ENCODE measurements at regions not wholly inside any gene's neighbourhood (a gene's known extent, or its start where the extent isn't known, plus 50 kb on each side); places are given as distances from the start of the nearest gene placed in this dataset.
"Not testable (repeated sequence)": the region's sequence is repeated elsewhere in the genome, so short reads cannot be mapped to it uniquely, and the experiment has no call there.

- not testable (repeated sequence) for H3K4me3 ChIP-seq (ENCODE audit: severe bottlenecking); H3K27ac ChIP-seq (ENCODE audit: poor library complexity, severe bottlenecking); H3K27me3 ChIP-seq (ENCODE audit: insufficient read depth, poor library complexity, severe bottlenecking); ATAC-seq (ENCODE audit: low read depth); DNase-seq (ENCODE audit: low spot score); H3K9me3 ChIP-seq (ENCODE audit: severe bottlenecking); H3K36me3 ChIP-seq (ENCODE audit: low read depth); H3K4me1 ChIP-seq (ENCODE audit: insufficient read depth, poor library complexity, severe bottlenecking)
These were observed 106.8 kb upstream of the ZNF195 start for GRCh38 chr11:3485737-3486136.

- not testable (repeated sequence) for H3K9me3 ChIP-seq (ENCODE audit: severe bottlenecking); ATAC-seq (ENCODE audit: low read depth); DNase-seq (ENCODE audit: low spot score); H3K27me3 ChIP-seq (ENCODE audit: insufficient read depth, poor library complexity, severe bottlenecking); H3K4me1 ChIP-seq (ENCODE audit: insufficient read depth, poor library complexity, severe bottlenecking); H3K27ac ChIP-seq (ENCODE audit: poor library complexity, severe bottlenecking); H3K36me3 ChIP-seq (ENCODE audit: low read depth)
- peak overlapping the region; percentile 7 for H3K4me3 ChIP-seq (ENCODE audit: severe bottlenecking)
These were observed 98.3 kb upstream of the ZNF195 start for GRCh38 chr11:3476937-3477885.

DNA sequence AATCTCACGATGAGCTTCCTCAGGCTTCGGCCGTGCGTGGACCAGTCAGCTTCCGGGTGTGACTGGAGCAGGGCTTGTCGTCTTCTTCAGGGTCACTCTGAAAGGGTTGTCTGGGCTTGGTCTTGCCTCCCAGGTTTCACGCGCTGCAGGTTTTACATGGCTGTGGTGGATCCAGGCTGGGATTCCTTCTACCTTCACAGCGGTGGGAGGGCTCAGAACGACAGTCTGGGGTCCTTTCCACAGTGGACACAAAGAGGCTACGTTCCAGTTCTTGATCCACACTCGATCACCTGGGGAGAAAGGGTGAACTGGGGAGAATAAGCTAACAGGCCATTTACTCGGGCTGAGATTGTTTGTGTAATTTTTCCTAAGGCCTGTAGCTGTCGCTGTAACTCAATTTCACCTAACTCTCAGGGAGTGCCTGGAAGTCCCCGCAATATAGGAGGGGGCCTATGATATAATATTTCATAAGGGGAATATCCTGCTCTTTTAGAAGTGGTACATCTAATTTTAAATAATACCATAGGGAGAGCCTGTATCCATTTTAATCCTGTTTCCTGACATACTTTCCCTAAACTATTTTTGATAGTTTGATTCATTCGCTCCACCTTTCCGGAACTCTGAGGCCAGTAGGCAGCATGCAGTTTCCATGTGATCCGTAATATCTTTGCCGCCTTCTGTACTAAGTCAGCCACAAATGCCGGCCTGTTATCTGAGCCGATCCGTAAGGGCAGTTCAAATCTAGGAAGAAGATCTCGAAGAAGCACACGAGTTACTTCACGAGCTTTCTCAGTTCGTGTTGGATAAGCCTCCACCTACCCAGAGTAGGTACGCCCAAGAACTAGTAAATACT is 97.4 kb upstream of the ZNF195 start:
- peak; percentile 57 for TF ChIP-seq CTCF (IDR thresholded peaks at IDR 0.05; ENCODE audit: poor library complexity, severe bottlenecking)
- not testable (repeated sequence) for H3K4me1 ChIP-seq (ENCODE audit: insufficient read depth, poor library complexity, severe bottlenecking); H3K9me3 ChIP-seq (ENCODE audit: severe bottlenecking); H3K36me3 ChIP-seq (ENCODE audit: low read depth); DNase-seq (ENCODE audit: low spot score); H3K27ac ChIP-seq (ENCODE audit: poor library complexity, severe bottlenecking); ATAC-seq (ENCODE audit: low read depth); H3K27me3 ChIP-seq (ENCODE audit: insufficient read depth, poor library complexity, severe bottlenecking)
- H3K4me3 ChIP-seq (ENCODE audit: severe bottlenecking): peak overlapping the region; percentile 7

DNA sequence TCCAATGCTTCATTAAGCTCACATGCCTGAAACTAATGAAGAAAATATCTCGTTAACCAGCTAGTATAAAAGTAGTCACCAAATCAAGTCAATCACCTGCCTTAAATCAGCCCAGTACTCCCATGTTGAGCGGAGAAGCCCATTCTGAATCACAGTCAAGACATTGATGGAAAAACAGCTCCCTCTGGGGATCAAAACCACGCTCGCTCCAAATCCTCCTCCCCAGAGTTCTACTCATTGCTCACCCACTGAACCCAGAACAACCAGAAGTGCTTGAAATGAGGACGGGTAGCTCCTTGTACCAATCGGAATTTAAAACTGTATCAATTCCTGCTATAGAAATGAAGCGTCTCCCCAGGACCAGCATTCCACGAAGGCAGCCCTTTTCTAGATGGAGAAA is 90.0 kb upstream of the ZNF195 start:
- not testable (repeated sequence) for H3K27me3 ChIP-seq (ENCODE audit: insufficient read depth, poor library complexity, severe bottlenecking); ATAC-seq (ENCODE audit: low read depth); H3K4me1 ChIP-seq (ENCODE audit: insufficient read depth, poor library complexity, severe bottlenecking); H3K27ac ChIP-seq (ENCODE audit: poor library complexity, severe bottlenecking); H3K4me3 ChIP-seq (ENCODE audit: severe bottlenecking); H3K36me3 ChIP-seq (ENCODE audit: low read depth); H3K9me3 ChIP-seq (ENCODE audit: severe bottlenecking); DNase-seq (ENCODE audit: low spot score)

GRCh38 chr11:3467599-3467998 is 88.7 kb upstream of the ZNF195 start:
- H3K36me3 ChIP-seq (ENCODE audit: low read depth); ATAC-seq (ENCODE audit: low read depth); H3K27me3 ChIP-seq (ENCODE audit: insufficient read depth, poor library complexity, severe bottlenecking); DNase-seq (ENCODE audit: low spot score); H3K27ac ChIP-seq (ENCODE audit: poor library complexity, severe bottlenecking); H3K4me3 ChIP-seq (ENCODE audit: severe bottlenecking); H3K9me3 ChIP-seq (ENCODE audit: severe bottlenecking); H3K4me1 ChIP-seq (ENCODE audit: insufficient read depth, poor library complexity, severe bottlenecking): not testable (repeated sequence)

DNA sequence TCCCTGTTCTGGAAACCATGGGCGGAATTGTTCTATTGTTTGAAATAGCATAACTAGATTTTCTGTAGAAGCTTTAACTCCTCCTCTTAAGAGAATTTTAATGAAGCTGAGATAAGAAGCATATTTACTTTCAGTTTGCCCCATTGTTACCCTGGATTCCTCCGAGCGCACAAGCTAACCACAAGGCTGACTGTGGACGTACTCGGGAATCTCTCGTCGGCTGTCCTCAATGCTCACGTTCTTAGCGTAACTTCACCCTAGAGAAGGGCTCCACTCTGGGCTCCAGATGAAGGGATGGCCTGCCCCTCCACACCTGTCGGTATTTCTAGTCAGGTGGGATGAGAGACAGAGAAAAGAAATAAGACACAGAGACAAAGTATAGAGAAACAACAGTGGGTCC is 76.7 kb upstream of the ZNF195 start:
- peaks cover 21% of the 10 kb centered on the region for H3K27me3 ChIP-seq (ENCODE audit: insufficient read depth, poor library complexity, severe bottlenecking)
- DNase-seq (ENCODE audit: low spot score); H3K4me3 ChIP-seq (ENCODE audit: severe bottlenecking); H3K36me3 ChIP-seq (ENCODE audit: low read depth); H3K27ac ChIP-seq (ENCODE audit: poor library complexity, severe bottlenecking); H3K4me1 ChIP-seq (ENCODE audit: insufficient read depth, poor library complexity, severe bottlenecking); H3K9me3 ChIP-seq (ENCODE audit: severe bottlenecking); ATAC-seq (ENCODE audit: low read depth): not testable (repeated sequence)

- peak; percentile 87 for TF ChIP-seq CTCF (IDR thresholded peaks at IDR 0.05; ENCODE audit: poor library complexity, severe bottlenecking)
- not testable (repeated sequence) for H3K4me1 ChIP-seq (ENCODE audit: insufficient read depth, poor library complexity, severe bottlenecking); H3K27ac ChIP-seq (ENCODE audit: poor library complexity, severe bottlenecking); ATAC-seq (ENCODE audit: low read depth); H3K36me3 ChIP-seq (ENCODE audit: low read depth); H3K9me3 ChIP-seq (ENCODE audit: severe bottlenecking); H3K4me3 ChIP-seq (ENCODE audit: severe bottlenecking); DNase-seq (ENCODE audit: low spot score)
- peaks cover 21% of the 10 kb centered on the region for H3K27me3 ChIP-seq (ENCODE audit: insufficient read depth, poor library complexity, severe bottlenecking)
These were observed 75.9 kb upstream of the ZNF195 start for GRCh38 chr11:3454844-3455243.

DNA sequence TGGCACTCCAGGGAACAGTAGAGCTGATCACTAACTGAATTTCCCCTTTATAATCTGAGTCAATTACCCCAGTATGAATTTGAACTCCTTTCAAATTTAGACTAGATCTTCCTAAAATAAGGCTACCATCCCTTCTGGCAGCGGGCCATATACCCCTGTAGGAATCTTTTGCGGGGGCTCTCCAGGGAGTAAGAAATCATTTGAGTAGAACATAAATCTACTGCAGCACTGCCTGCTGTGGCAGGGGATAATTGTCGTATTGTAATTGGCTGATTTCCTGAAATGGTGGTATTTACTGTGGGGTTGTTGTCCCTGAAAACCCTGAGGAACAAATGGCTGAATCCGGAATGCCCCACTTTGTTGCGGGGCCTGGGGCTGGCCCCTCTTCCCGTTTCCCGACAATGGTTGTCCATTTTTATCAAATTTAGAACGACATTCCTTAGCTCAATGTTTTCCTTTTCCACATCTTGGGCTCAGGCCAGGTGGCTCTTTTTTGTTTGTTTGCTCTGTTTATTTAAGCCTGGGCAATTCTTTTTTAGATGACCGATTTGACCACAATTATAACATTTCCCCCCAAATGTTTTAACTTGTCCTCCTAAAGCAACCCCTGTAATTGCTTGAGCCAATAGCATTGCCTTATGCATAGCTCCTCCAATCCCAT is 74.8 kb upstream of the ZNF195 start:
- not testable (repeated sequence) for H3K4me3 ChIP-seq (ENCODE audit: severe bottlenecking); H3K36me3 ChIP-seq (ENCODE audit: low read depth); H3K4me1 ChIP-seq (ENCODE audit: insufficient read depth, poor library complexity, severe bottlenecking); DNase-seq (ENCODE audit: low spot score); ATAC-seq (ENCODE audit: low read depth); H3K9me3 ChIP-seq (ENCODE audit: severe bottlenecking); H3K27ac ChIP-seq (ENCODE audit: poor library complexity, severe bottlenecking)
- H3K27me3 ChIP-seq (ENCODE audit: insufficient read depth, poor library complexity, severe bottlenecking): peaks cover 21% of the 10 kb centered on the region

- not testable (repeated sequence) for DNase-seq (ENCODE audit: low spot score); H3K9me3 ChIP-seq (ENCODE audit: severe bottlenecking); H3K4me3 ChIP-seq (ENCODE audit: severe bottlenecking); H3K4me1 ChIP-seq (ENCODE audit: insufficient read depth, poor library complexity, severe bottlenecking); H3K27ac ChIP-seq (ENCODE audit: poor library complexity, severe bottlenecking); H3K36me3 ChIP-seq (ENCODE audit: low read depth); ATAC-seq (ENCODE audit: low read depth)
- peaks cover 20% of the 10 kb centered on the region for H3K27me3 ChIP-seq (ENCODE audit: insufficient read depth, poor library complexity, severe bottlenecking)
These were observed 71.9 kb upstream of the ZNF195 start for GRCh38 chr11:3450822-3451221.
